ENCODE measurements at regions not wholly inside any gene's neighbourhood (a gene's known extent, or its start where the extent isn't known, plus 50 kb on each side); places are given as distances from the start of the nearest gene placed in this dataset.

- DNase-seq (ENCODE audit: low read depth, low spot score): no peak
- in situ Hi-C loops (cut with HindIII; ENCODE audit: low pct_unique_long_range_greater_than_20kb, low sequenced_read_pairs): no loop called here
These were observed 334.7 kb upstream of the SLC39A10 start for GRCh38 chr2:195322324-195322723.

GRCh38 chr2:195320413-195320973 lies 336.5 kb upstream of the SLC39A10 start:
- in situ Hi-C loops (cut with HindIII; ENCODE audit: low pct_unique_long_range_greater_than_20kb, low sequenced_read_pairs): no loop called here
- no peak for DNase-seq (ENCODE audit: low read depth, low spot score)

GRCh38 chr2:195319548-195320412 lies 337.2 kb upstream of the SLC39A10 start:
- in situ Hi-C loops (cut with HindIII; ENCODE audit: low pct_unique_long_range_greater_than_20kb, low sequenced_read_pairs): no loop called here
- no peak for DNase-seq (ENCODE audit: low read depth, low spot score)

GRCh38 chr2:195319112-195319460 lies 337.9 kb upstream of the SLC39A10 start:
- no peak for DNase-seq (ENCODE audit: low read depth, low spot score)
- in situ Hi-C loops (cut with HindIII; ENCODE audit: low pct_unique_long_range_greater_than_20kb, low sequenced_read_pairs): no loop called here

- peak; percentile 58 for DNase-seq (ENCODE audit: low read depth, low spot score)
- in situ Hi-C loops (cut with HindIII; ENCODE audit: low pct_unique_long_range_greater_than_20kb, low sequenced_read_pairs): no loop called here
These were observed 338.4 kb upstream of the SLC39A10 start for GRCh38 chr2:195318440-195319111.

GRCh38 chr2:195317550-195317949 lies 339.5 kb upstream of the SLC39A10 start:
- DNase-seq (ENCODE audit: low read depth, low spot score): no peak
- in situ Hi-C loops (cut with HindIII; ENCODE audit: low pct_unique_long_range_greater_than_20kb, low sequenced_read_pairs): no loop called here

GRCh38 chr2:195316486-195316885 lies 340.5 kb upstream of the SLC39A10 start:
- DNase-seq (ENCODE audit: low read depth, low spot score): no peak
- in situ Hi-C loops (cut with HindIII; ENCODE audit: low pct_unique_long_range_greater_than_20kb, low sequenced_read_pairs): no loop called here

GRCh38 chr2:195313962-195314361 lies 343.1 kb upstream of the SLC39A10 start:
- in situ Hi-C loops (cut with HindIII; ENCODE audit: low pct_unique_long_range_greater_than_20kb, low sequenced_read_pairs): no loop called here
- no peak for DNase-seq (ENCODE audit: low read depth, low spot score)

- no peak for DNase-seq (ENCODE audit: low read depth, low spot score)
- in situ Hi-C loops (cut with HindIII; ENCODE audit: low pct_unique_long_range_greater_than_20kb, low sequenced_read_pairs): no loop called here
These were observed 344.4 kb upstream of the SLC39A10 start for GRCh38 chr2:195312662-195313061.

GRCh38 chr2:195308163-195308562 lies 348.9 kb upstream of the SLC39A10 start:
- in situ Hi-C loops (cut with HindIII; ENCODE audit: low pct_unique_long_range_greater_than_20kb, low sequenced_read_pairs): no loop called here
- no peak for DNase-seq (ENCODE audit: low read depth, low spot score)

GRCh38 chr2:195307751-195308150 lies 349.3 kb upstream of the SLC39A10 start:
- in situ Hi-C loops (cut with HindIII; ENCODE audit: low pct_unique_long_range_greater_than_20kb, low sequenced_read_pairs): no loop called here
- DNase-seq (ENCODE audit: low read depth, low spot score): no peak

GRCh38 chr2:195304310-195304709 lies 352.7 kb upstream of the SLC39A10 start:
- in situ Hi-C loops (cut with HindIII; ENCODE audit: low pct_unique_long_range_greater_than_20kb, low sequenced_read_pairs): no loop called here

GRCh38 chr2:195300631-195301030 lies 356.4 kb upstream of the SLC39A10 start:
- no peak for DNase-seq (ENCODE audit: low read depth, low spot score)
- in situ Hi-C loops (cut with HindIII; ENCODE audit: low pct_unique_long_range_greater_than_20kb, low sequenced_read_pairs): no loop called here

More at GRCh38 chr2:195304310-195304709, 352.7 kb upstream of the SLC39A10 start:
- peak; percentile 61 for DNase-seq (ENCODE audit: low read depth, low spot score)

- in situ Hi-C loops (cut with HindIII; ENCODE audit: low pct_unique_long_range_greater_than_20kb, low sequenced_read_pairs): no loop called here
- DNase-seq (ENCODE audit: low read depth, low spot score): no peak
These were observed 357.4 kb upstream of the SLC39A10 start for GRCh38 chr2:195299600-195299999.

GRCh38 chr2:195296490-195296889 lies 360.5 kb upstream of the SLC39A10 start:
- no peak for DNase-seq (ENCODE audit: low read depth, low spot score)
- in situ Hi-C loops (cut with HindIII; ENCODE audit: low pct_unique_long_range_greater_than_20kb, low sequenced_read_pairs): no loop called here

GRCh38 chr2:195289081-195289480 lies 367.9 kb upstream of the SLC39A10 start:
- no peak for DNase-seq (ENCODE audit: low read depth, low spot score)
- in situ Hi-C loops (cut with HindIII; ENCODE audit: low pct_unique_long_range_greater_than_20kb, low sequenced_read_pairs): no loop called here

GRCh38 chr2:195279840-195280427 lies 377.1 kb upstream of the SLC39A10 start:
- in situ Hi-C loops (cut with HindIII; ENCODE audit: low pct_unique_long_range_greater_than_20kb, low sequenced_read_pairs): no loop called here
- no peak for DNase-seq (ENCODE audit: low read depth, low spot score)

GRCh38 chr2:195270466-195271039 lies 386.5 kb upstream of the SLC39A10 start:
- no peak for DNase-seq (ENCODE audit: low read depth, low spot score)
- in situ Hi-C loops (cut with HindIII; ENCODE audit: low pct_unique_long_range_greater_than_20kb, low sequenced_read_pairs): no loop called here
